Frontal cortex (tissue), 3 donors: ENCODE measurements at regions not wholly inside any gene's neighbourhood (a gene's known extent, or its start where the extent isn't known, plus 50 kb on each side); places are given as distances from the start of the nearest gene placed in this dataset.
A peak's percentile ranks its signal among the peaks of the same experiment; 100 is the strongest.
"Not testable (repeated sequence)": the region's sequence is repeated elsewhere in the genome, so short reads cannot be mapped to it uniquely, and the experiment has no call there.

Experiments
- DNase-seq, 2 donors: peaks; one replicate each; pipeline ENCODE4 v3.0.0; 2012; ENCODE audit warnings: low spot score in 2 of 2
- FAIRE-seq: peaks from 2 replicates; lab custom pipeline; 2012; peaks lifted over from hg19 to GRCh38; lab: Jason Lieb, UNC
- donor health status: control.
- donor health status: control.
- donor health status: control.

GRCh38 chr14:95818581-95818980 lies 58.1 kb upstream of the TUNAR start:
- no peak for FAIRE-seq
- no peak for DNase-seq

GRCh38 chr14:95817271-95817670 lies 59.4 kb upstream of the TUNAR start:
- no peak for FAIRE-seq
- DNase-seq: no peak

GRCh38 chr14:95816539-95816938 lies 60.1 kb upstream of the TUNAR start:
- no peak for DNase-seq
- no peak for FAIRE-seq

DNA sequence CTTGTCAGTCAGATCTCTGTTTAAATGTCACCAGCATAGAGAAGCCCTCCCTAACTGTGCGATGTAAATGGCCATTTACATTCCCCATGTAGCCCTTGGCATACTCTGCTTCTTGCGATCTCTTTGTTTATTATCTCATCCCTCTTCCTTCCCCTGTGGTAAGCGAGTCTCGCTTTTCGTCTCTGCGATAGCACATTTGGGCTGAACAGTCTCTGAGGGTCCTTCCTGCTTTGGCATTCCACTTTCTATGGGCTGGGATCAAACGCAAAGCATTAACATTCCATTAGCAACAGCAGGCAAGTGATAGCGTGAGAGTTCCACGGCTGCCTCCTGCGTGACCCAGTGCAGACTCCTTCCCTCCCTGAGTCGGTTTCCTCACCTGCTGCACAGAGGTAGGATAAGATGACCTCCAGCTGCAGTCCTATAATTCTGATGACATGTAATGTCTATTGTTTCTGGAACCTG lies 61.4 kb upstream of the TUNAR start:
- no peak for FAIRE-seq
- DNase-seq: no peak

DNA sequence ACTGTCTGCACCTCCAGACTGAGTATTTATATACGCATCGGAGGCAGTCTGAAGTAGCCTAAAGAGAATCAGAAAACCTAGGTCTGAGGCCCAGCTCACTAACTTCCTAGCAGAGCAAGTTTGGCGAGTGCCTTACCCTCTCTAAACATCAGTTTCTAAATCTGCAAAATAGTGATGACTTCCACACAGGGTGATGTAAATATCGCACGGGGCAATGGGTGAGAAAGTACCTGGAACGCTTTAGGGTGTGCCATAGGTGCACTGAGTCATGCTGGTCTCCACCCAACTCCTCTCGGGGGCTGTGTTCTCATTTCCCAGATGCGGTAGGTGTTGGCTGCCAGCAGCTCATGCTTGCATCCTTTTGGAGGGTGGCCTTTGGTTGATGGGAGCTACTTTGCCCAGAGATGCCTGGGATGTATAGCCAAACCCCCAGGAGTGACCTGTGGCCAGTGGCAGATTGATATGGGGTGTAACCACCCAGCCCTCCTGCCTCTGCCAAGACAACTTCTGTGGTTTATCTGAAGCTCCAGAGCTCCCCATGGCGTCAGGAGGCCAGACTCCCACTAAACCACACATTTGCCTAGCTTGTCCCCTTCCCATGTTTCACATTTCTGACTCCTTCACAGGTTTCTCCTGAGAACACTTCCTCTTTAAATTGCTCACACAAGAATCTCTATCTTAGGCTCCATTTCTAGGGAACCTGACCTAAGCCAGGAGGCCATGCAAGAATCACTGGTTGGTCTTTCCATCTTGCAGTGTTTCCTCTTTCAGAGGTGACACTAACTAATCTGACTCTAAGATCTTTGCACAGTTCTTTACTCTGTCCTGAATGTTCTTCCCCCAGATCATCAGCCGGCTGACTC lies 62.0 kb upstream of the TUNAR start:
- FAIRE-seq: no peak
- no peak for DNase-seq

DNA sequence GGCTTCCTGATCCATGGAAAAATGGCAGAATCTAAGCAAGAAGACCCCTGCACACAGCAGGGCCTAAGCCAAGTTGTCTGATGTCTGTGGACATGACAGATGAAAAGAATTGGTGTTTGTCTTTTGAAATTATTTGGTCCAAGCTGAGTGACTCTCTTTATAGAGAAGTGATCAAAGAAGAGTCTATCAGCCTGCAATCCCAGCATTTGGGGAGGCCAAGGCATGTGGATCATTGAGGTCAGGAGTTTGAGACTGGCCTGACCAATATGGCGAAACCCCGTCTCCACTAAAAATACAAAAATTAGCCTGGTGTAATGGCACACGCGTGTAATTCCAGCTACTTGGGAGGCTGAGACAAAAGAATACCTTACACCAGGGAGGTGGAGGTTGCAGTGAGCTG lies 64.8 kb upstream of the TUNAR start:
- FAIRE-seq: no peak

GRCh38 chr14:95808371-95808770 lies 68.3 kb upstream of the TUNAR start:
- FAIRE-seq (no peak), DNase-seq (no peak)

More for the DNA sequence above, 64.8 kb upstream of the TUNAR start:
- DNase-seq: no peak

DNA sequence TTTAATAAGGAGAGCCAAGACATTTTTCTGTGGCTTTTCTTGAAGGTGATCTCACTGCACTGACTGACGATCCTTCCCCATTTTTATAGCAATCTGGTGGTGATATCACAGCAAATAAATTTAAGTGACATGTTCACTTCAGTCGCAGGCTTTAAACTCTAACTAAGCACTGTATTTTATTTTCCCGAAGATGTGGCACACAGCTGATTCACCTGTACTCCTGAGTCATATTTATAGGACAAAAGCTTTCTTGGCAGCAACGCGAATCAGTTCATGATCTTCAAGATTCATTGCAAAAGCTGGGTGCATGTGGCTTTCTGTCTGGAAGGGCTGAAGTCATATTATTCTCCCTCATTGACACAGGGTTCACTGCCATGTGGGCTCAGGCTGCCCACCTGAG lies 79.8 kb upstream of the TUNAR start:
- DNase-seq: no peak
- FAIRE-seq: no peak

GRCh38 chr14:95787941-95788340 lies 74.0 kb upstream of the TCL1A start:
- FAIRE-seq (no peak), DNase-seq (no peak)

GRCh38 chr14:95786566-95786965 lies 72.6 kb upstream of the TCL1A start:
- no peak for DNase-seq

GRCh38 chr14:95784137-95784536 lies 70.2 kb upstream of the TCL1A start:
- DNase-seq (no peak), FAIRE-seq (no peak)

More at GRCh38 chr14:95786566-95786965, 72.6 kb upstream of the TCL1A start:
- FAIRE-seq: no peak

- DNase-seq (no peak), FAIRE-seq (no peak)
These were observed 63.0 kb upstream of the TCL1A start for GRCh38 chr14:95776798-95777534.

DNA sequence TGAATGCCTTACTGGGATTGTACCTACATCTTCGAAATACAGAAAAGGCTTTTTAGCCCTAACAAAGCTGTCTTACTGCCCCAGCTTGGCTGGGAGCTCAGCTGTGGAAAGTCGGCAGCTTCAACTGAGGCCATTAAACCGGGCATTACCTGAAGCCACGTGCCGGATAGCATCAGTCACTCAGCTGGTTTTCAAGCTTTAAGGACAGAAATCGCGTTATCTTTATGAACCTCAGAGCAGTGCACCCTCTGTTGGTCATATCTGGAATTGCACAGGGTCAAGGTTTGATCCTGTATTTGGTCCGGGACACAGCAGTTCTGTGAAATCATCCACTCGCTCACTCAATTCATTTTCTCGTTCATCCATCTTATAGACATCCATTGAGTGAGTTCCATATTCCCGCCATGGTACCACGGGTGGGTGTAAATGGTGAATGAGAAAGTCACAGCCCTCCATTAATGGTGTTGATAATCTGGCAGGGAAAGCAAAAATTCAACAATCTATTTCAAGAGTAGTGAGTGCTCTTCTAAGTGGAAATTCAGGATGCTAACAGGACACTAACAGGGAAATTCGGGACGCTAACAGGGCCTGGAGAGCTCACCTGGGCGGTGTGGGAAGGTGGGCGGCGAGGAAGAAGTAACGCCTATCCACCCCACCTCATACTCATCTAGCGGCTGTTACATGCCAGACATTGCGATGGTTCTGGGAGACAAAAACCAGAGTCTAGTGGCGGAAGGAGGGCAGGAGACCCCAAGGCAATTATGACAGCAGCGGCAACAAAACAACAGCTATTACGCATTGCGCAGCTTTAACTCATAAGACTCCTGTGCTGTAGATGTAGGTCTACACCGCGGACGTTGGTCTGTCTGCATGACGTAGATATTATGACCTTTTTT lies 60.6 kb upstream of the TCL1A start:
- peak in 1 of 2 donors; percentile 29 for DNase-seq
- FAIRE-seq: no peak

DNA sequence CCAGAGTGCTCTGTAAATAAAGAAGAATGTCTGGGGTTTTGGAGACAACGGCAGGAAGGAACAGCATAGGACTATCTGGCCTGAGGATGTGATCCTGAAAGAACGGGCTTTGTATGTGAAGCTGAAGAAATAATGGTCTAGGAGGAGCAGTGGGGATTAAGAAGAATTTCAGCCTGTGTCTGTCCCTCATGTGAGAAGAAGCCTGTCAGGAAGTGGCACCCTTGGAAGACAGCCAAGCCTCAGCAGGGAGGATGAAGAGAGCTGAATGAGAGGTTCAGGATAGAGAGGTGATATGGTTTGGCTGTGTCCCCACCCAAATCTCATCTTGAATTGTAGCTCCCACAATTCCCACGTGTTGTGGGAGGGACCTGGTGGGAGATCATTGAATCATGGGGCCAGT lies 56.9 kb upstream of the TCL1A start:
- FAIRE-seq: no peak
- DNase-seq: no peak

- no peak for DNase-seq
- FAIRE-seq: no peak
These were observed 56.1 kb upstream of the TCL1A start for GRCh38 chr14:95769976-95770375.

GRCh38 chr14:95769431-95769830 lies 55.5 kb upstream of the TCL1A start:
- not testable (repeated sequence) for FAIRE-seq, DNase-seq

- FAIRE-seq (no peak), DNase-seq (no peak)
These were observed 51.1 kb upstream of the TCL1A start for GRCh38 chr14:95765051-95765450.

DNA sequence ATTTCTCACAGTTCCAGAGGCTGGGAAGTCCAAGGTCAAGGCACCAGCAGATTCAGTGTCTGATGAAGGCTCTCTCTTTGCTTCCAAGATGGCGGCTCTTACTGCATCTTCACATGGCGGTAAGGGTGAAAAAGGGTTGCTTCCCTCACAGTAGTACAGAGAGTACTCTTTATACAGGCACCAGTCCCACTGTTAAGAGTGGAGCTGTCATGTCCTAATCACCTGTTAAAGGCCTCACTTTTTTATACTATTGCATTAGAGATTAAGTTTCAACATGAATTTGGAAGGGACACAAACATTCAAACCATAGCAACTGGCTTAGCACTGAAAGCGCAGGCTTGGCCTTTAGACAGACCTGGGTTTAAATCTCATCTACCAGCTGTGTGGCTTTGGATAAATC lies 50.0 kb upstream of the TCL1A start:
- FAIRE-seq (no peak), DNase-seq (no peak)
